GM21619 (cell line): ENCODE measurements at regions not wholly inside any gene's neighbourhood (a gene's known extent, or its start where the extent isn't known, plus 50 kb on each side); places are given as distances from the start of the nearest gene placed in this dataset.

Experiments used
- ATAC-seq: cut with Tn5 transposase; IDR thresholded peaks from one replicate; pipeline ENCODE4 v1.9.1; 2021; ENCODE audit not compliant: unreplicated experiment

- ATAC-seq: no peak
Observed at GRCh38 chr12:42774238-42774637, 184.7 kb upstream of the PRICKLE1 start.

GRCh38 chr12:42770261-42770660 is 180.7 kb upstream of the PRICKLE1 start:
- ATAC-seq: no peak

GRCh38 chr12:42769455-42769854 is 179.9 kb upstream of the PRICKLE1 start:
- ATAC-seq: no peak

GRCh38 chr12:42767998-42768397 is 178.5 kb upstream of the PRICKLE1 start:
- no peak for ATAC-seq

GRCh38 chr12:42767326-42767954 is 177.9 kb upstream of the PRICKLE1 start:
- no peak for ATAC-seq

GRCh38 chr12:42766754-42767153 is 177.2 kb upstream of the PRICKLE1 start:
- no peak for ATAC-seq

- ATAC-seq: no peak
Observed at GRCh38 chr12:42766026-42766425, 176.5 kb upstream of the PRICKLE1 start.

- no peak for ATAC-seq
Observed at GRCh38 chr12:42763682-42764081, 174.1 kb upstream of the PRICKLE1 start.

GRCh38 chr12:42762395-42762925 is 172.9 kb upstream of the PRICKLE1 start:
- no peak for ATAC-seq

- no peak for ATAC-seq
Observed at GRCh38 chr12:42761601-42762350, 172.2 kb upstream of the PRICKLE1 start.

- no peak for ATAC-seq
Observed at GRCh38 chr12:42761086-42761485, 171.5 kb upstream of the PRICKLE1 start.

GRCh38 chr12:42760550-42760949 is 171.0 kb upstream of the PRICKLE1 start:
- ATAC-seq: no peak

- ATAC-seq: no peak
Observed at GRCh38 chr12:42759622-42760273, 170.2 kb upstream of the PRICKLE1 start.

GRCh38 chr12:42758806-42759205 is 169.3 kb upstream of the PRICKLE1 start:
- ATAC-seq: no peak

GRCh38 chr12:42757624-42758119 is 168.1 kb upstream of the PRICKLE1 start:
- ATAC-seq: no peak

GRCh38 chr12:42756841-42757623 is 167.5 kb upstream of the PRICKLE1 start:
- peak; percentile 56 for ATAC-seq

- no peak for ATAC-seq
Observed at GRCh38 chr12:42750356-42750755, 160.8 kb upstream of the PRICKLE1 start.

GRCh38 chr12:42749239-42749638 is 159.7 kb upstream of the PRICKLE1 start:
- no peak for ATAC-seq

- ATAC-seq: no peak
Observed at GRCh38 chr12:42744539-42745182, 155.1 kb upstream of the PRICKLE1 start.

- ATAC-seq: no peak
Observed at GRCh38 chr12:42742716-42743115, 153.2 kb upstream of the PRICKLE1 start.
